Liver (tissue), 3 donors: ENCODE measurements at regions not wholly inside any gene's neighbourhood (a gene's known extent, or its start where the extent isn't known, plus 50 kb on each side); places are given as distances from the start of the nearest gene placed in this dataset.
A peak's percentile ranks its signal among the peaks of the same experiment; 100 is the strongest.

Experiments used
- EGR1 ChIP-seq, 2 donors: IDR thresholded peaks; 2 replicates each; pipeline ENCODE4 v1.6.1; 2016 to 2018; ENCODE audit warnings: antibody characterized with exemption in 2 of 2, low read depth in 2 of 2
- HNF4G ChIP-seq: IDR thresholded peaks from 2 replicates; pipeline ENCODE4 v1.6.1; 2016; ENCODE audit warnings: antibody characterized with exemption
- NR2F2 ChIP-seq: IDR thresholded peaks from 2 replicates; pipeline ENCODE4 v1.6.1; 2016; ENCODE audit warnings: antibody characterized with exemption
- RAD21 ChIP-seq, 2 donors: IDR thresholded peaks; 2 replicates each; pipeline ENCODE4 v1.6.1; 2016; ENCODE audit warnings: antibody characterized with exemption in 2 of 2, mild to moderate bottlenecking in 2 of 2
- SP1 ChIP-seq: IDR thresholded peaks from 2 replicates; pipeline ENCODE4 v1.6.1; 2018; ENCODE audit warnings: antibody characterized with exemption, mild to moderate bottlenecking
- YY1 ChIP-seq: IDR thresholded peaks from 2 replicates; pipeline ENCODE4 v1.6.1; 2016; ENCODE audit warnings: antibody characterized with exemption, mild to moderate bottlenecking
- TF ChIP-seq, protein P1 (sequence below): fragments of 150-350 bp; IDR thresholded peaks from 2 replicates; pipeline ENCODE4 v1.5.1; 2017; ENCODE audit warnings: improper control_type of control experiment, low read depth, low read length; ENCODE audit not compliant: missing input control
- TF ChIP-seq, protein P2 (sequence below): IDR thresholded peaks from 2 replicates; pipeline ENCODE4 v1.6.1; 2016; ENCODE audit warnings: antibody characterized with exemption, mild to moderate bottlenecking
- TF ChIP-seq, protein P3 (sequence below): IDR thresholded peaks from 2 replicates; pipeline ENCODE4 v1.6.1; 2016; ENCODE audit warnings: antibody characterized with exemption
- TF ChIP-seq, protein P4 (sequence below): IDR thresholded peaks from 2 replicates; pipeline ENCODE4 v1.6.1; 2016; ENCODE audit warnings: antibody characterized with exemption
- donor health status: healthy.
- donor health status: healthy.

DNA sequence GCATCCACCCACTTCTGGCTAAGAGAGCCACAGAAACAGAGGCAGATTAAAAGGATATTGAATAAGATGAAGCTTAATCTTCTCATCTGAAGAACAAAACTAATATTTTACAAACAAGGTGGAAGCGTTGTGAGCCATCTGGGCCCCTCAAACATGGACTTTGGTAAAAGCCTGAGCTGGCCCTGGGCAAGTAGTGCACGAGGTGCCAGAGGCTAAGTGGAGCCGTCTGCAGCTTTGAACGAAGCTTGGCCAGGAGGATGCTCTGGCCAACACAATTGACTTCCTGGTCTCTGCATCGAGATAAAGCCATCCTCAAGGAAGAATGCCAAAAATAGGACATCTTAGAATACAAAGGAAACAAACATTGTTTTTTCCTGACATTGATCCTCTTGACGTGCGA, 53.2 kb upstream of the PLEKHG1 start:
- TF ChIP-seq, protein P1, sequence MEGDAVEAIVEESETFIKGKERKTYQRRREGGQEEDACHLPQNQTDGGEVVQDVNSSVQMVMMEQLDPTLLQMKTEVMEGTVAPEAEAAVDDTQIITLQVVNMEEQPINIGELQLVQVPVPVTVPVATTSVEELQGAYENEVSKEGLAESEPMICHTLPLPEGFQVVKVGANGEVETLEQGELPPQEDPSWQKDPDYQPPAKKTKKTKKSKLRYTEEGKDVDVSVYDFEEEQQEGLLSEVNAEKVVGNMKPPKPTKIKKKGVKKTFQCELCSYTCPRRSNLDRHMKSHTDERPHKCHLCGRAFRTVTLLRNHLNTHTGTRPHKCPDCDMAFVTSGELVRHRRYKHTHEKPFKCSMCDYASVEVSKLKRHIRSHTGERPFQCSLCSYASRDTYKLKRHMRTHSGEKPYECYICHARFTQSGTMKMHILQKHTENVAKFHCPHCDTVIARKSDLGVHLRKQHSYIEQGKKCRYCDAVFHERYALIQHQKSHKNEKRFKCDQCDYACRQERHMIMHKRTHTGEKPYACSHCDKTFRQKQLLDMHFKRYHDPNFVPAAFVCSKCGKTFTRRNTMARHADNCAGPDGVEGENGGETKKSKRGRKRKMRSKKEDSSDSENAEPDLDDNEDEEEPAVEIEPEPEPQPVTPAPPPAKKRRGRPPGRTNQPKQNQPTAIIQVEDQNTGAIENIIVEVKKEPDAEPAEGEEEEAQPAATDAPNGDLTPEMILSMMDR: no peak
- TF ChIP-seq HNF4G: no peak
- TF ChIP-seq, protein P2, sequence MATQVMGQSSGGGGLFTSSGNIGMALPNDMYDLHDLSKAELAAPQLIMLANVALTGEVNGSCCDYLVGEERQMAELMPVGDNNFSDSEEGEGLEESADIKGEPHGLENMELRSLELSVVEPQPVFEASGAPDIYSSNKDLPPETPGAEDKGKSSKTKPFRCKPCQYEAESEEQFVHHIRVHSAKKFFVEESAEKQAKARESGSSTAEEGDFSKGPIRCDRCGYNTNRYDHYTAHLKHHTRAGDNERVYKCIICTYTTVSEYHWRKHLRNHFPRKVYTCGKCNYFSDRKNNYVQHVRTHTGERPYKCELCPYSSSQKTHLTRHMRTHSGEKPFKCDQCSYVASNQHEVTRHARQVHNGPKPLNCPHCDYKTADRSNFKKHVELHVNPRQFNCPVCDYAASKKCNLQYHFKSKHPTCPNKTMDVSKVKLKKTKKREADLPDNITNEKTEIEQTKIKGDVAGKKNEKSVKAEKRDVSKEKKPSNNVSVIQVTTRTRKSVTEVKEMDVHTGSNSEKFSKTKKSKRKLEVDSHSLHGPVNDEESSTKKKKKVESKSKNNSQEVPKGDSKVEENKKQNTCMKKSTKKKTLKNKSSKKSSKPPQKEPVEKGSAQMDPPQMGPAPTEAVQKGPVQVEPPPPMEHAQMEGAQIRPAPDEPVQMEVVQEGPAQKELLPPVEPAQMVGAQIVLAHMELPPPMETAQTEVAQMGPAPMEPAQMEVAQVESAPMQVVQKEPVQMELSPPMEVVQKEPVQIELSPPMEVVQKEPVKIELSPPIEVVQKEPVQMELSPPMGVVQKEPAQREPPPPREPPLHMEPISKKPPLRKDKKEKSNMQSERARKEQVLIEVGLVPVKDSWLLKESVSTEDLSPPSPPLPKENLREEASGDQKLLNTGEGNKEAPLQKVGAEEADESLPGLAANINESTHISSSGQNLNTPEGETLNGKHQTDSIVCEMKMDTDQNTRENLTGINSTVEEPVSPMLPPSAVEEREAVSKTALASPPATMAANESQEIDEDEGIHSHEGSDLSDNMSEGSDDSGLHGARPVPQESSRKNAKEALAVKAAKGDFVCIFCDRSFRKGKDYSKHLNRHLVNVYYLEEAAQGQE: no peak
- no peak for TF ChIP-seq SP1
- TF ChIP-seq YY1: no peak
- TF ChIP-seq, protein P3, sequence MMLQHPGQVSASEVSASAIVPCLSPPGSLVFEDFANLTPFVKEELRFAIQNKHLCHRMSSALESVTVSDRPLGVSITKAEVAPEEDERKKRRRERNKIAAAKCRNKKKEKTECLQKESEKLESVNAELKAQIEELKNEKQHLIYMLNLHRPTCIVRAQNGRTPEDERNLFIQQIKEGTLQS: no peak
- TF ChIP-seq NR2F2: peak; percentile 20
- TF ChIP-seq, protein P4, sequence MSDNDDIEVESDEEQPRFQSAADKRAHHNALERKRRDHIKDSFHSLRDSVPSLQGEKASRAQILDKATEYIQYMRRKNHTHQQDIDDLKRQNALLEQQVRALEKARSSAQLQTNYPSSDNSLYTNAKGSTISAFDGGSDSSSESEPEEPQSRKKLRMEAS: no peak
- TF ChIP-seq RAD21 (IDR thresholded peaks at IDR 0.05): no peak
- no peak for TF ChIP-seq EGR1 (IDR thresholded peaks at IDR 0.05; ENCODE audit: low read depth in 2 of 2)
